ENCODE measurements at regions not wholly inside any gene's neighbourhood (a gene's known extent, or its start where the extent isn't known, plus 50 kb on each side); places are given as distances from the start of the nearest gene placed in this dataset.

GRCh38 chr2:223519471-223519870 is 82.7 kb downstream of the SCG2 start (continued):
- TF ChIP-seq, protein P1, sequence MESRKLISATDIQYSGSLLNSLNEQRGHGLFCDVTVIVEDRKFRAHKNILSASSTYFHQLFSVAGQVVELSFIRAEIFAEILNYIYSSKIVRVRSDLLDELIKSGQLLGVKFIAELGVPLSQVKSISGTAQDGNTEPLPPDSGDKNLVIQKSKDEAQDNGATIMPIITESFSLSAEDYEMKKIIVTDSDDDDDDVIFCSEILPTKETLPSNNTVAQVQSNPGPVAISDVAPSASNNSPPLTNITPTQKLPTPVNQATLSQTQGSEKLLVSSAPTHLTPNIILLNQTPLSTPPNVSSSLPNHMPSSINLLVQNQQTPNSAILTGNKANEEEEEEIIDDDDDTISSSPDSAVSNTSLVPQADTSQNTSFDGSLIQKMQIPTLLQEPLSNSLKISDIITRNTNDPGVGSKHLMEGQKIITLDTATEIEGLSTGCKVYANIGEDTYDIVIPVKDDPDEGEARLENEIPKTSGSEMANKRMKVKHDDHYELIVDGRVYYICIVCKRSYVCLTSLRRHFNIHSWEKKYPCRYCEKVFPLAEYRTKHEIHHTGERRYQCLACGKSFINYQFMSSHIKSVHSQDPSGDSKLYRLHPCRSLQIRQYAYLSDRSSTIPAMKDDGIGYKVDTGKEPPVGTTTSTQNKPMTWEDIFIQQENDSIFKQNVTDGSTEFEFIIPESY (IDR thresholded peaks at IDR 0.05; ENCODE audit: borderline replicate concordance, low read depth): no peak
- no peak for TF ChIP-seq PBX3 (IDR thresholded peaks at IDR 0.05)
- TF ChIP-seq FOXM1 (IDR thresholded peaks at IDR 0.05; ENCODE audit: low read depth): no peak
- no peak for TF ChIP-seq RAD21 (IDR thresholded peaks at IDR 0.05; ENCODE audit: low read length)
- no peak for TF ChIP-seq GATA2 (CRISPR knock-in tag; IDR thresholded peaks at IDR 0.05)
- no peak for TF ChIP-seq RXRA (IDR thresholded peaks at IDR 0.05; ENCODE audit: borderline replicate concordance, low read depth)
- TF ChIP-seq SIN3A (IDR thresholded peaks at IDR 0.05; ENCODE audit: borderline replicate concordance, low read depth, low read length): no peak

DNA sequence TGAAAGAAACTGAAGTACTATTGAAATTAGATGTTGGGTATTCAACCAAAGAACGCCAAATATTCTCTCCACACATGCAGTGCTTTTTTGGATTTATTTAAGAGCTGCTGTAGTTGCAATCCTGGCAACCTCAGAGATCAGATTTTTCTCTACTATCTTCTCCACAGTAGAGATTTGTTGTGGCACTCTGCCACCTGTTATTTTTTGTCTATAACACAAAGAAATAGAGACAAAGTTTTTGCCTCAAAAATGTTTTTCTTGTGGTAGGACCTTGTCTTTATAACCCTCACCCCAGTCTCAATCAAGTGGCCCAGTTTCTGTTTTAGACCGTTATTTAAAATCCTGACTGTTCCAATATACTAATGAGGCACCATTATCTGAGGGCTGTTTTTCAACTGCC is 79.4 kb downstream of the SCG2 start:
- WGBS (ENCODE audit: low lambda C conversion rate): 96% methylated on average over 2 of the region's 2 CpGs

More for the DNA sequence above, 79.4 kb downstream of the SCG2 start:
- Histone ChIP-seq H3K4me3 (ENCODE audit: low read depth in 2 of 2, low read length in 1 of 2) (no peak overlapping the region), H3F3A (replicated peaks; ENCODE audit: insufficient read depth) (peaks cover 15% of the 10 kb centered on the region), H3K36me3 (replicated peaks in 1 of 2; ENCODE audit: control insufficient read depth in 1 of 2, insufficient read depth in 2 of 2, low read length in 1 of 2) (no peaks in the 10 kb centered on the region), H3K9me2 (no peaks in the 10 kb centered on the region), H3K27me3 (ENCODE audit: insufficient read depth) (no peaks in the 10 kb centered on the region), H3K4me1 (ENCODE audit: control insufficient read depth in 1 of 2, insufficient read depth in 2 of 2, low read depth in 1 of 2, low read length in 1 of 2) (peaks cover 2 to 13% of the 10 kb centered on the region in 2 experiments; a peak in 3 of 4 replicates), H3K27ac (ENCODE audit: low read depth in 2 of 2, low read length in 1 of 2) (no peak overlapping the region; a peak in 1 of 4 replicates), H3K9ac (no peak overlapping the region), H4K20me1 (ENCODE audit: insufficient read depth) (no peaks in the 10 kb centered on the region), H3K4me2 (no peak overlapping the region), H2AFZ (ENCODE audit: low read depth) (no peak overlapping the region), H3K9me3 (no peaks in the 10 kb centered on the region), H3K79me2 (ENCODE audit: insufficient read depth) (no peaks in the 10 kb centered on the region)
- ChIA-PET CTCF (interaction anchor here (1.0 kb wide), 1 partner anchor 79 kb away, joined by 3 read pairs; the partner anchor contains the start of gene SCG2), POLR2A (no interaction called here)
- DNase-seq: no peak
- TF ChIP-seq GABPA (IDR thresholded peaks at IDR 0.05; ENCODE audit: low read depth): no peak
- no peak for TF ChIP-seq RCOR1 (IDR thresholded peaks at IDR 0.05; ENCODE audit: low read length)
- TF ChIP-seq GATA2 (CRISPR knock-in tag; IDR thresholded peaks at IDR 0.05): no peak
- no peak for TF ChIP-seq FOXM1 (IDR thresholded peaks at IDR 0.05; ENCODE audit: low read depth)
- TF ChIP-seq, protein P1 (IDR thresholded peaks at IDR 0.05; ENCODE audit: borderline replicate concordance, low read depth): no peak

Data from SK-N-SH (cell line).